Memory B cell (primary cell): ENCODE measurements at regions not wholly inside any gene's neighbourhood (a gene's known extent, or its start where the extent isn't known, plus 50 kb on each side); places are given as distances from the start of the nearest gene placed in this dataset.
"Not testable (repeated sequence)": the region's sequence is repeated elsewhere in the genome, so short reads cannot be mapped to it uniquely, and the experiment has no call there.

ENCODE experiments used
- ATAC-seq: fragments of 150-1000 bp; cut with Tn5 transposase; 2 replicates; pipeline ENCODE4 v1.10.0; 2021; ENCODE audit warnings: low read depth, mild to moderate bottlenecking, moderate library complexity
- DNase-seq, 2 donors: peaks; one replicate each; pipeline ENCODE4 v3.0.0; 2022; ENCODE audit warnings: low spot score in 2 of 2
- H3K27ac Mint-ChIP-seq: one replicate; pipeline ENCODE4 v1.8.0; 2022; ENCODE audit warnings: mild to moderate bottlenecking, moderate library complexity, mixed read lengths
- H3K27me3 Mint-ChIP-seq: one replicate; pipeline ENCODE4 v1.8.0; 2022; ENCODE audit warnings: mixed read lengths
- H3K36me3 Mint-ChIP-seq: one replicate; pipeline ENCODE4 v1.8.0; 2022; ENCODE audit warnings: mild to moderate bottlenecking, mixed read lengths
- H3K4me1 Mint-ChIP-seq: one replicate; pipeline ENCODE4 v1.8.0; 2022; ENCODE audit warnings: mixed read lengths
- H3K4me3 Mint-ChIP-seq: one replicate; pipeline ENCODE4 v1.8.0; 2022; ENCODE audit warnings: mild to moderate bottlenecking, moderate library complexity, mixed read lengths
- H3K9me3 Mint-ChIP-seq: one replicate; pipeline ENCODE4 v1.8.0; 2022; ENCODE audit warnings: mixed read lengths

DNA sequence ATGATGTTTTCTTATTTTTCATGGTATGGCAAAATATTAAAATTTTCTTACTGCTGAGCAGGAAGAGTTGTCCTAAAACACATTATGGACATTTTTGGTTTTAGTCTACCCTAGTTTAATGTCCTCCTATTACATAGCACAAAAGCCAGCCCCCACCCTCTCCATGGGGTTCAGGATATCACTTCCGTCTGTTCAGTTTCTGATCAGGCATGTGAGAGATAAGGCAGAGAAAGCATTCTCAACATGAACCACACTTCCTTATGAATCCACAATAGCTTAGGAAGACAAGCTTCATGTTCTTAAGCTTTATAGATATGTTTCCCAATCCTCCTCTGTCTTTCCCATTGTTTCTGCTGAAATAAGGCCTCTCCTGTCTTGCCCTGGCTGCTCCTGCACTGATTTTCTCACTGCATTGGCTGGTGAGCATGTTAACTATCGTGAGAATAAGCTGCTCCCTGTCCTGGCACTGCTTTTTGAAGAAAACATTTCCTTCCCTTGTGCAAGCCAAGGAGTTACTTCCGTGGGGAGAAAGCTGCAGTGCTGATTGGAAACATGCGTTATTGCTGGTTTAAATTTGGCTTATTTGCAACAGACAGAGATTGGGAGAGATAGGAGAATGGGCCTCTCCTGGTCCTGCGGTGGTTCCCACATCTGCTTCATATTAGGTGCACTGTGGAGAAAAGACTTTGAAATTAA lies 260.3 kb upstream of the RPS23 start:
- DNase-seq: no peak
- H3K27ac Mint-ChIP-seq: no peak overlapping the region
- H3K4me3 Mint-ChIP-seq: no peak overlapping the region
- H3K27me3 Mint-ChIP-seq: no peaks in the 10 kb centered on the region
- ATAC-seq: no peak
- peaks cover 2% of the 10 kb centered on the region for H3K9me3 Mint-ChIP-seq
- H3K36me3 Mint-ChIP-seq: no peaks in the 10 kb centered on the region
- H3K4me1 Mint-ChIP-seq: no peaks in the 10 kb centered on the region

DNA sequence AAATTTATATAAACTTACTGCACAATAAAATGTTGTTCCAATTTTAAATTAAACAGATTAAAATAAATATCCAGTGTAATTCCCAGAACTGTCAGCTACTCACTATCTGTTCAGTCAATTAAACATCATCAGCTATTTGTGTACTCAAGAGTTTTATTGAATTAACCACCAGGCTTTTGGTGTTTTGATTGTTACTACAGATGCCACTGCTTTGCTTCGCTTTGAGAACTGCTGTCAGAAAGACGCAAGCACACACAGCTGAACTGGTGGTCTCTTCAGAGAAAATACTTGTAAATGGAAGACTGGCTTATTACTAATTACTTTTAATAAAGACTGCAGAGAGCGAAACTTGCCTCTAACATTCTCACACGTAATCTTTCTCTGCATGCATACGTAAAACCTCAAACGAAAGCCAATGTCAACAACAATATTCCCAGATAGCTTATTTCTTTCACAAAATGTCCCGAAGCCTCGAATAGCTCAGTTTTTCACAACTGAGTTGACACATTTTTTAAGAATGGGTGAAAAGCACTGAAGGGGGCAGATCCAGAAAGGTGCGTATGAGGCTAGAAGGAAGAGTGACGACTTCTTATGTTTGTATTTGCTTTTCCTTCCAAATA lies 259.6 kb upstream of the RPS23 start:
- no peak for ATAC-seq

DNA sequence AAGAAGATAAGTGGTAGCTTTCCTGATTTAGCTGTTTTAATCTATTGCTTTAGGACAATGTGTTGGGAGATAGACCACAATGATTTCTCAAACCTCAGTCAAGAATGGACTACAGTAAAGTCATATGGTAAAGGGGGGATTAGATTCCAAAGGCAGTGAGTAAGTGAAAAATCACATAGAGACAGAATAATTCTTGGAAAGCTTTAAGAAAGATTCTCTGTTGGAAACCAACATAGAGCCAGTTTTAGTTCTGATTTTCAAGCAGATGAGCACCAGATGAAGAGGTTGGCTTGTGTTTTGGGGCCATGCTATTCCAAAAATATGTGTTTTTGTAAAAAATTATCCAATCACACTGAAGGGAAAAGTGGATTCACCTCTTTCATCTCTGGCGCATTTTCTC lies 256.8 kb upstream of the RPS23 start:
- Mint-ChIP-seq H3K4me3 (no peak overlapping the region), H3K36me3 (no peaks in the 10 kb centered on the region), H3K9me3 (peaks cover 1% of the 10 kb centered on the region), H3K4me1 (no peaks in the 10 kb centered on the region), H3K27ac (no peak overlapping the region), H3K27me3 (no peaks in the 10 kb centered on the region)
- ATAC-seq (no peak), DNase-seq (no peak)

More for the DNA sequence above, 259.6 kb upstream of the RPS23 start:
- no peaks in the 10 kb centered on the region for H3K27me3 Mint-ChIP-seq
- DNase-seq: no peak
- H3K27ac Mint-ChIP-seq: no peak overlapping the region
- no peaks in the 10 kb centered on the region for H3K9me3 Mint-ChIP-seq
- no peaks in the 10 kb centered on the region for H3K36me3 Mint-ChIP-seq
- no peaks in the 10 kb centered on the region for H3K4me1 Mint-ChIP-seq
- no peak overlapping the region for H3K4me3 Mint-ChIP-seq

DNA sequence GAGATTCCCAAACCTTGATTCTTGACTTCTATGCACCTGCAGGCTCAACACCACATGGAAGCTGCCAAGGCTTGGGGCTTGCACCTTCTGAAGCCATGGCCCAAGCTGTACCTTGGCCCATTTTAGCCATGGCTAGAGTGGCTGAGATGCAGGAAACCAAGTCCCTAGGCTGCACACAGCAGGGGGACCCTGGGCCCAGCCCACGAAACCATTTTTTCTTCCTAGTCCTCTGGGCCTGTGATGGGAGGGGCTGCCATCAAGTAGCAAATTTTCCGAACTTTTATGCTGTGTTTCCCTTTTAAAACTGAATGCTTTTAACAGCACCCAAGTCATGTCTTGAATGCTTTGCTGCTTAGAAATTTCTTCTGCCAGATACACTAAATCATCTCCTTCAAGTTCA lies 253.9 kb upstream of the RPS23 start:
- ATAC-seq, DNase-seq, H3K9me3 Mint-ChIP-seq, H3K4me3 Mint-ChIP-seq, H3K27ac Mint-ChIP-seq, H3K36me3 Mint-ChIP-seq, H3K4me1 Mint-ChIP-seq, H3K27me3 Mint-ChIP-seq: not testable (repeated sequence)

DNA sequence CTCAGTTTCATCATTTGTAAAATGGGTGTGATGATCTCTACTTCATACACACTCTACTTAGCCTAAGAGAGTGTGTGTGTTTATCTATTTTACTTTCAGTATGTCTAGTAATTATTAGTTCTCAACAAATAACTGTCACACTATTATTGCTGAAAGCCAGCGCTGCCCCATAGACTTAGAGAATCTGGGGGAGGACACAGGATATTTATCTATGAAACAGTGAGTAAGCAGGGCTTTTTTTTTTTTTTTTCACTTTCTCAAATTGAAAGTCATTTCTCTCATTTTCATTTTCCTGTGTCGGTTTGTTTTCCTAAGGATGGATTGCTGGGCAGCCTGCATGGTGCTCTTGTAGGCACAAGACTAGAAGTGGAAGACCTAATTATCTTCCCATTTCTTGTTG lies 248.4 kb upstream of the RPS23 start:
- Mint-ChIP-seq H3K9me3 (peaks cover 5% of the 10 kb centered on the region), H3K27ac (no peak overlapping the region), H3K27me3 (no peaks in the 10 kb centered on the region), H3K36me3 (no peaks in the 10 kb centered on the region), H3K4me3 (no peak overlapping the region), H3K4me1 (no peaks in the 10 kb centered on the region)
- DNase-seq (no peak), ATAC-seq (no peak)

DNA sequence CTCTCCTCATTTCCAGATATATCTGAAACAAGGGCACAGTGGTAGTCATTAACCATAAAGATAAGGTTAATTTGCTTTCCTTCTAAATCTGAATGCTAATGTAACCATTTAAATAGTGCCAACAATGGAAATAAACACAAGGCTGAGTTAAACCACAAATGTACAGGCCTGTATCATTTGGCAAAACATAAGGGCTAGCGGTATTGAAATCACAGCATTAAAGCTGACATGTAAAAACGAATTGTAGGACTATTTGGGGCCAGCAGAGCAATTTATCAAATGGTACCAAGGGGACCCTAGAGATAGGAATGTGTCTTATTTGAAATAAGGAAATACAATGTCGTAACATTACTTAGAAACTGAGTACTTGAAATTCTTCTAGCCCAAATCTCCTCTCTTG lies 247.5 kb upstream of the RPS23 start:
- DNase-seq (no peak), ATAC-seq (no peak)
- Mint-ChIP-seq H3K9me3 (peaks cover 5% of the 10 kb centered on the region), H3K4me1 (no peaks in the 10 kb centered on the region), H3K27ac (no peak overlapping the region), H3K27me3 (no peaks in the 10 kb centered on the region), H3K4me3 (no peak overlapping the region), H3K36me3 (no peaks in the 10 kb centered on the region)

DNA sequence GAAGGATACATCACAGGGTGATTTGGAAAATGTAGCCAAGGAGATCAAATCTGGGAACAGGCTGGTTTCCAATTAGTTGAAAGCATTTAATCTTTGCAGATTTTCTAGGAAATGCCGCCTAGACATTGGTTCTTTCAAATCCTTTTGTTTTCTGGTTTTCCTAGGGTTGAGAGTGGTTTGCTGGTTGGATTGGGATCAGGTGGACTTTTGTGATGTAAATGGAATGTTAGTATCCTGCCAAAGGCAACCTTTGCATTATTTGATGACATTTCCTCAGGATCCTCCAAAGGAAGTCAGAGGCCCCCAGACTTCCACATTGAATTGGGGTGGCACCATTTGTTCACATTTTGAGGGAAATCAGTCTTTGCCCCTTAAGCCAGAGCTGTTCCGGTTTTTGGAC lies 245.5 kb upstream of the RPS23 start:
- H3K4me3 Mint-ChIP-seq: no peak overlapping the region
- no peak for ATAC-seq
- no peaks in the 10 kb centered on the region for H3K36me3 Mint-ChIP-seq
- no peaks in the 10 kb centered on the region for H3K27me3 Mint-ChIP-seq
- no peak for DNase-seq
- no peaks in the 10 kb centered on the region for H3K4me1 Mint-ChIP-seq
- H3K27ac Mint-ChIP-seq: no peak overlapping the region
- peaks cover 6% of the 10 kb centered on the region for H3K9me3 Mint-ChIP-seq

DNA sequence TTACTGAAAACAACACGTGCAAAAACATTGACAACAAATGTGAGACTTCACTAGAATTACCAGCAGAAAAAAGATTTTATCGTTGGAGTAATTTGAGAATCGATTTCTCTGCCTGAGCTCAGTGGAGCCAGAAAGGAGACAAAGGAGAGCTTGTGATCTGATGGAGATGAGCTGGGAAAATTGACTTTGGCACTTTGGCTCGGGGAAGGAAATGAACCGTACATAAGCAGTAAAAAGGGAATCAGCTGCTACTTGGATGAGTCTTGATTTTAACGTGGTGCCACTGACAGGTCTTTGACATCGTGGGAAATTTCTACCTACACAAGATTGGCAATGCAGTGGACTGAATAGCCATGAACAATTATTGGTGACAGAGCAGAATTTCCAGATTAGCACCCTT lies 244.7 kb upstream of the RPS23 start:
- no peaks in the 10 kb centered on the region for H3K4me1 Mint-ChIP-seq
- no peaks in the 10 kb centered on the region for H3K27me3 Mint-ChIP-seq
- H3K9me3 Mint-ChIP-seq: peaks cover 4% of the 10 kb centered on the region
- DNase-seq (no peak), ATAC-seq (no peak)
- no peak overlapping the region for H3K27ac Mint-ChIP-seq
- H3K4me3 Mint-ChIP-seq: no peak overlapping the region
- no peaks in the 10 kb centered on the region for H3K36me3 Mint-ChIP-seq

DNA sequence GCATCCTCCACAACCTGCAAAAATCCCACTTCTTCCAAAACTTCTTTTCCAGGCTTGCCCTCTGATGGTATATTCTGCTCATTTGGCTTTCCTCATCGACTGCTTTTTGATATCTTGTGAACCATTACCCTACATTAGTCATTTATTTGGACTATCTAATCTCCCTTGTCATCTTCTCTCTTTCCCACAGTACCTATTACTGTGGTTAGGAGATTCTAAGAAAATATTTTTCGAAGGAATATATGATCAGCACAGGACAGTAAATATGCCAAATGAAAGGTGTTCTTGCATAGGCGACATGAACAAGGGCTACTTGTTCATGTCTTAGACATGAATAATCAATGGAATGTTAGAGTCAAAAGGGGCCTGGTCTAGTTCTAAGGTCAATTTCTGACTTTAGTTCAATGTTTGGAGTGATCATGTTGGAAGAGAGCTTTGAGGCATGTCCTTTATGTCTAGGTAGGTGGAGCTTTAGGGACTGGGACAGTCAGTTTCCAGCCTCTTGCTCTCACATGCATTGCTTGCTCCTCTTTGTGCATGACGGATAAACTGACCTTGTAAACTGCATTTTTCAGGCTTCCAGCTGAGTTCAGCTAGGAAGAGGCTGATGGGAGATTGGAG lies 243.4 kb upstream of the RPS23 start:
- no peak for ATAC-seq
- peaks cover 4% of the 10 kb centered on the region for H3K9me3 Mint-ChIP-seq

DNA sequence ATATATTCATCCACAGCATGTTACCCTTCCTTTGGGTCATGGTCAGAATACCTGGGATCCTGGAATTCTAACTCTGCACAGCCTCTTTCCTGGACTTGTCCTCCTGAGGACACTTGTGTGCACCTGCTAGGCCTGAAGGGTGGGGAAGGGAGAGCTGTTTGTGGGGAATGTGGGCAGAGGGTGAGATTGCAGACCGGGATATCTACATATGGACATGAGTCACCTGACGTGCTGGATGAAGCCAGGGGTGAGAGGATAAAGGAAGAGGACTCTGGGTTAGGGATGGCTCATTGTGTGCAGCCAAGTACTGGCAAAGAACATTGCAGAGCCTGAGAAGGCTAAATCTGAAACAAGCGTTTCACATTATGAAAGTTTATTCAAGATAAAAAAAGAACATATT lies 241.4 kb upstream of the RPS23 start:
- DNase-seq: no peak
- peaks cover 3% of the 10 kb centered on the region for H3K9me3 Mint-ChIP-seq
- H3K4me1 Mint-ChIP-seq: no peaks in the 10 kb centered on the region
- H3K36me3 Mint-ChIP-seq: no peaks in the 10 kb centered on the region
- H3K27me3 Mint-ChIP-seq: no peaks in the 10 kb centered on the region
- ATAC-seq: no peak
- H3K4me3 Mint-ChIP-seq: no peak overlapping the region
- H3K27ac Mint-ChIP-seq: no peak overlapping the region

More for the DNA sequence above, 243.4 kb upstream of the RPS23 start:
- no peak for DNase-seq
- no peaks in the 10 kb centered on the region for H3K4me1 Mint-ChIP-seq
- no peaks in the 10 kb centered on the region for H3K36me3 Mint-ChIP-seq
- no peak overlapping the region for H3K27ac Mint-ChIP-seq
- no peaks in the 10 kb centered on the region for H3K27me3 Mint-ChIP-seq
- H3K4me3 Mint-ChIP-seq: no peak overlapping the region

DNA sequence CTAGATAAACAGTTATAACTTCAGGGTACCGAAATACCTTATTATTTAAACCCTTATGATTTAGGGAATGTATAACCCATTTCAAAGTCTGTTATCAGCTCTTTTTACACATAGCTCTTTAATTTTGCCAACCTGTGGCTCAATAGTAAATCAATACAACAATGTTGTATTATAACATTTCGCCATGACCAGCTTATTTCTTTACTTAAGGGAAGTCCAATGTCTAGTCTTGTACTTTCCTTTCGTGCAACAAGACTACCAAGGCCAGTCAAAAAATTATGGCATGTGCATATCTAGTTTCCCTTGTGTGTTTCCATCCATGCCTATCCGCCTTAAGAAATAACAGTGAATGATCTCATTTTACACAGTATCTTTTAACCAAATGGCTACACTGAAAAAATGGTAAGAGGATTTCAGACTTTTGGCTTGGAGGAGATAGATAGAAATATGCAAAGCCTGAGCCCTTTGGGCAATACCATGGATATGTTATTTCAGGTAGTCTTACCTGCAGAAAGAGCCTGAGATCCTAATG lies 239.5 kb upstream of the RPS23 start:
- no peak for ATAC-seq
- DNase-seq: no peak
- no peaks in the 10 kb centered on the region for H3K36me3 Mint-ChIP-seq
- peaks cover 1% of the 10 kb centered on the region for H3K27me3 Mint-ChIP-seq
- no peak overlapping the region for H3K4me3 Mint-ChIP-seq
- no peak overlapping the region for H3K27ac Mint-ChIP-seq
- H3K4me1 Mint-ChIP-seq: no peaks in the 10 kb centered on the region
- H3K9me3 Mint-ChIP-seq: peaks cover 4% of the 10 kb centered on the region

DNA sequence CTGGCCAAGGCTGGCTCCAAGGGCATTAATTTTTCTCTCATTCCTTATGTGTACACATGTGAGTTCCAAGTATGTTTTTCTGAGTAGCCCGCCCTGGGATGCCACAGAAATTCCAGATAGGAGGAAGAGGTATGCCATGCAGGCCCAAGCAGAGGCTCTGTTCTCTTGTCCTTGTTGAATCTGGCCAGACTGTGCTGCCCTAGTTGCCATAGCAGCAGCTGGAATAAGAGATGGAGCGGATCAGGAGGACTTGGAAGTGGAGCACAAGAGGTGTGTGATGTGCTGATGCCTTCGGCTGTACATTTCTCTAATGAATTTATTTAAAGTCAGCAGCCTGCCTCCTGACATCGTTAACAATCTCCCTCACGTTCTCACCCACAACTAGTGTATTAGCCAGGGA lies 235.6 kb upstream of the RPS23 start:
- Mint-ChIP-seq H3K27ac (no peak overlapping the region), H3K9me3 (peaks cover 1% of the 10 kb centered on the region), H3K36me3 (no peaks in the 10 kb centered on the region), H3K4me3 (no peak overlapping the region), H3K4me1 (no peaks in the 10 kb centered on the region), H3K27me3 (peaks cover 1% of the 10 kb centered on the region)
- no peak for ATAC-seq
- DNase-seq: no peak

DNA sequence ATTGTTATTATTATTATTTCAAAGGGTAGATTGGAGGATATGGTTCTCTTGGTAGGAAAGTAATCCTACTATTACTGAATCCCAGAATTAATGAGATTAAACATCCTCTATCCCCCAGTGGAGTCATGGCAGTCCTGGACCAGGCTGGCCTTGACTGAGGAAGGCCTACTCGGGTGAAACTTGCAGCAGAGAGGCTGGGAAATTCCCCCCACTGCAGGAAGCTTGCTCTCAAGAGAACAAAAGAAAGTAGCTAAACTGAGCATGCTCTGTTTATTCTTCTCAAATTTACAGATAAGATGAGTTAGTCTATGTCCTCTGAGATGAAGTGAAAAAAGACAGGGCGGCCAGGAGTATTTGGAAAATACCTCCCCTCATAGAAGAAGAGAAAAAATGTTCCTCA lies 233.9 kb upstream of the RPS23 start:
- Mint-ChIP-seq H3K27ac (no peak overlapping the region), H3K9me3 (peaks cover 8% of the 10 kb centered on the region), H3K4me1 (no peaks in the 10 kb centered on the region), H3K36me3 (no peaks in the 10 kb centered on the region), H3K4me3 (no peak overlapping the region), H3K27me3 (peaks cover 1% of the 10 kb centered on the region)
- ATAC-seq (no peak), DNase-seq (no peak)

DNA sequence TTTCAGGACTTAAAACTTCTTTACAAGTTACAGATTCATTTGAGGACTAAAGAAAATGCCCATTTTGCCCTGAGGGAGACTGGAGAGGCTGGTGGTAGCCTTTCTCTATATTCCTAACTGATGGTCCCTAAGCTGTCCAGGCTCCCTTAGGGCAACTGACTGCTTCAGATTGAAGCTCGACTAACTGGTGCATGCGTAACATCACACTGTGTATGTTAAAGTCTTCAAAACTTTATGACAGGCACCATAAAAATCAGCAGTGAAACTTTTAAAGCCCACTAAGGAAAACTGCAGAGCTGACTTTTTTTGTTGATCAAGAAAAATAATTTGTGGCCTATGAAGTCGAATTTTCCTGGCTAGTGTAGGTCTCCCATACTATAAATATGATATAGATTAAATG lies 233.0 kb upstream of the RPS23 start:
- H3K27me3 Mint-ChIP-seq: peaks cover 1% of the 10 kb centered on the region
- peaks cover 8% of the 10 kb centered on the region for H3K9me3 Mint-ChIP-seq
- no peak overlapping the region for H3K4me3 Mint-ChIP-seq
- H3K4me1 Mint-ChIP-seq: no peaks in the 10 kb centered on the region
- H3K36me3 Mint-ChIP-seq: no peaks in the 10 kb centered on the region
- no peak overlapping the region for H3K27ac Mint-ChIP-seq
- ATAC-seq (no peak), DNase-seq (no peak)
